ENCODE measurements at regions not wholly inside any gene's neighbourhood (a gene's known extent, or its start where the extent isn't known, plus 50 kb on each side); places are given as distances from the start of the nearest gene placed in this dataset.

GRCh38 chr17:53740312-53740711 lies 82.4 kb upstream of the KIF2B start:
- intact Hi-C loops (cut with DNase I), result no loop called here
- TF ChIP-seq, protein P1, sequence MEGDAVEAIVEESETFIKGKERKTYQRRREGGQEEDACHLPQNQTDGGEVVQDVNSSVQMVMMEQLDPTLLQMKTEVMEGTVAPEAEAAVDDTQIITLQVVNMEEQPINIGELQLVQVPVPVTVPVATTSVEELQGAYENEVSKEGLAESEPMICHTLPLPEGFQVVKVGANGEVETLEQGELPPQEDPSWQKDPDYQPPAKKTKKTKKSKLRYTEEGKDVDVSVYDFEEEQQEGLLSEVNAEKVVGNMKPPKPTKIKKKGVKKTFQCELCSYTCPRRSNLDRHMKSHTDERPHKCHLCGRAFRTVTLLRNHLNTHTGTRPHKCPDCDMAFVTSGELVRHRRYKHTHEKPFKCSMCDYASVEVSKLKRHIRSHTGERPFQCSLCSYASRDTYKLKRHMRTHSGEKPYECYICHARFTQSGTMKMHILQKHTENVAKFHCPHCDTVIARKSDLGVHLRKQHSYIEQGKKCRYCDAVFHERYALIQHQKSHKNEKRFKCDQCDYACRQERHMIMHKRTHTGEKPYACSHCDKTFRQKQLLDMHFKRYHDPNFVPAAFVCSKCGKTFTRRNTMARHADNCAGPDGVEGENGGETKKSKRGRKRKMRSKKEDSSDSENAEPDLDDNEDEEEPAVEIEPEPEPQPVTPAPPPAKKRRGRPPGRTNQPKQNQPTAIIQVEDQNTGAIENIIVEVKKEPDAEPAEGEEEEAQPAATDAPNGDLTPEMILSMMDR (IDR thresholded peaks at IDR 0.05), result no peak
- no peaks in the 10 kb centered on the region for H3K27me3 ChIP-seq
- H3K36me3 ChIP-seq, result no peaks in the 10 kb centered on the region
- no peak overlapping the region for H3K4me3 ChIP-seq
- WGBS, 2 donors, result 90 to 92% methylated on average over 1 of the region's 1 CpG
- H3K9me3 ChIP-seq, result no peaks in the 10 kb centered on the region
- no peak for DNase-seq
- H3K27ac ChIP-seq, result no peak overlapping the region
- H3K4me1 ChIP-seq, result no peaks in the 10 kb centered on the region

GRCh38 chr17:53736516-53737240 lies 86.0 kb upstream of the KIF2B start:
- Histone ChIP-seq H3K27me3 (no peaks in the 10 kb centered on the region), H3K9me3 (no peaks in the 10 kb centered on the region), H3K4me3 (no peak overlapping the region), H3K4me1 (no peaks in the 10 kb centered on the region), H3K27ac (no peak overlapping the region), H3K36me3 (no peaks in the 10 kb centered on the region)
- intact Hi-C loops (cut with DNase I), result no loop called here
- TF ChIP-seq, protein P1 (IDR thresholded peaks at IDR 0.05), result no peak
- no peak for TF ChIP-seq POLR2A (IDR thresholded peaks at IDR 0.05)
- 37 to 41% methylated on average over 5 of the region's 5 CpGs for WGBS, 2 donors
- no peak for DNase-seq

DNA sequence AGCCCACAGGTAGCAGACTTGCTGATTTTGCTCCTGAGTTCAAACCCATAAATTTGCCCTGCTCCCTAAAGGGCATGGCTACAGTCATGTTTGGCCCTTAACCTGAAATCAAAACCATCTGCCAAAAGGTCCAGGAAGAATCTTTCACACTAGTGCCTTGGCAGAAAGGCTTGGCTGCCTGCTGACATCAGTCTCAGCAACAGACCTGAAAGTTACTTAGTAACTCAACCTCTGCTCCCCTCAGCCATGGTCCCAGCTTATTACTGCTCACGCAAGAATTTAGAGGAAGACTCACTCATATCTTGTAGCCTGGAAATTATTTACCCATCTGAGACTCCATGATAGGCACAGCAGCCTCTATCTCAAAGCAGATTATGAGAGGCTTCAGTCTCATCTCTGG lies 98.0 kb upstream of the KIF2B start:
- WGBS, 2 donors, result 86 to 100% methylated on average over 1 of the region's 1 CpG
- H3K27ac ChIP-seq, result no peak overlapping the region
- H3K27me3 ChIP-seq, result no peaks in the 10 kb centered on the region
- H3K9me3 ChIP-seq, result no peaks in the 10 kb centered on the region
- no peak for TF ChIP-seq POLR2A (IDR thresholded peaks at IDR 0.05)
- TF ChIP-seq, protein P1 (IDR thresholded peaks at IDR 0.05), result no peak
- H3K36me3 ChIP-seq, result no peaks in the 10 kb centered on the region
- DNase-seq, result no peak
- H3K4me3 ChIP-seq, result no peak overlapping the region
- H3K4me1 ChIP-seq, result no peaks in the 10 kb centered on the region
- intact Hi-C loops (cut with DNase I), result loop anchor here (10.0 kb wide), 1 partner anchor 260 kb away; no protein-coding TSS in a partner anchor

- TF ChIP-seq, protein P1 (IDR thresholded peaks at IDR 0.05), result no peak
- no peak for TF ChIP-seq POLR2A (IDR thresholded peaks at IDR 0.05)
Observed at GRCh38 chr17:53722407-53722806, 100.3 kb upstream of the KIF2B start.

DNA sequence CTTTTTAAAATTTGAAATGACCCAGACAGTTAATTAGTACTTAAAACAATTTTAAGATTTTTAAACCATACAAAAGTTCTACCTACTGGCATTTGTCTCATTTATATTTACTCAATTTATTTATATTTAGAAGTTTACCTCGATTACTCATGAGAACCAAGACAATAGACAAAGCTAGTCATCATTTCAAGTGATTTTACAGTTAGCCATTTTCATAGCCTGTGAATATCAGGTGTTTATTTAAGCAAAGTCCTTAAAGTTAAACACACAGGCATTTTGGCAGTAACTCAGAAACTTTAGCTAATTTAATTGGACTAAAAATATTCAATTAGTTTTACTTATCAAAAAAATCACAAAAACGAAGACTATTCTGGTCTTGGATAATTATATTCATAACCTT lies 101.6 kb upstream of the KIF2B start:
- H3K27me3 ChIP-seq, result no peaks in the 10 kb centered on the region
- DNase-seq, result no peak
- no peaks in the 10 kb centered on the region for H3K36me3 ChIP-seq
- intact Hi-C loops (cut with DNase I), result loop anchor here (10.0 kb wide), 1 partner anchor 256 kb away; no protein-coding TSS in a partner anchor
- no peak overlapping the region for H3K27ac ChIP-seq
- WGBS, 2 donors, result 23 to 28% methylated on average over 2 of the region's 2 CpGs
- H3K4me1 ChIP-seq, result no peaks in the 10 kb centered on the region
- H3K4me3 ChIP-seq, result no peak overlapping the region
- no peak for TF ChIP-seq POLR2A (IDR thresholded peaks at IDR 0.05)
- TF ChIP-seq, protein P1 (IDR thresholded peaks at IDR 0.05), result no peak
- H3K9me3 ChIP-seq, result no peaks in the 10 kb centered on the region

More at GRCh38 chr17:53722407-53722806, 100.3 kb upstream of the KIF2B start:
- no peak for DNase-seq
- intact Hi-C loops (cut with DNase I), result loop anchor here (10.0 kb wide), 1 partner anchor 258 kb away; no protein-coding TSS in a partner anchor
- 18 to 33% methylated on average over 2 of the region's 2 CpGs for WGBS, 2 donors
- no peaks in the 10 kb centered on the region for H3K9me3 ChIP-seq
- no peak overlapping the region for H3K27ac ChIP-seq
- H3K4me3 ChIP-seq, result no peak overlapping the region
- no peaks in the 10 kb centered on the region for H3K36me3 ChIP-seq
- no peaks in the 10 kb centered on the region for H3K4me1 ChIP-seq
- H3K27me3 ChIP-seq, result no peaks in the 10 kb centered on the region

All from esophagus squamous epithelium (tissue), 5 donors.